GM23338 (cell line): ENCODE measurements at regions not wholly inside any gene's neighbourhood (a gene's known extent, or its start where the extent isn't known, plus 50 kb on each side); places are given as distances from the start of the nearest gene placed in this dataset.

ENCODE experiments used
- CREB1 ChIP-seq: fragments of 250-450 bp; sonication (Bioruptor Pico); IDR thresholded peaks from 2 replicates; pipeline ENCODE4 v1.5.0; 2020; ENCODE audit warnings: low read depth, mild to moderate bottlenecking, moderate library complexity
- EZH2 ChIP-seq: fragments of 200-600 bp; sonication (generic); IDR thresholded peaks from one replicate; pipeline ENCODE4 v1.8.0; 2017; ENCODE audit warnings: antibody characterized with exemption, mild to moderate bottlenecking, low read depth; ENCODE audit not compliant: unreplicated experiment
- EZH2phosphoT487 ChIP-seq: fragments of 200-600 bp; sonication (generic); IDR thresholded peaks from one replicate; pipeline ENCODE4 v1.8.1; 2018; ENCODE audit warnings: antibody characterized with exemption; ENCODE audit not compliant: unreplicated experiment
- JUNB ChIP-seq: IDR thresholded peaks from one replicate; pipeline ENCODE4 v1.6.1; 2016; ENCODE audit warnings: antibody characterized with exemption; ENCODE audit not compliant: unreplicated experiment
- NANOG ChIP-seq: IDR thresholded peaks from 2 replicates; pipeline ENCODE4 v1.6.1; 2016; ENCODE audit warnings: antibody characterized with exemption, borderline replicate concordance
- POLR2AphosphoS5 ChIP-seq: IDR thresholded peaks from 2 replicates; pipeline ENCODE4 v1.6.1; 2016; ENCODE audit warnings: antibody characterized with exemption, low read depth
- REST ChIP-seq: IDR thresholded peaks from one replicate; pipeline ENCODE4 v1.6.1; 2018; ENCODE audit warnings: antibody characterized with exemption; ENCODE audit not compliant: unreplicated experiment
- STAT1 ChIP-seq: IDR thresholded peaks from one replicate; pipeline ENCODE4 v1.6.1; 2016; ENCODE audit warnings: antibody characterized with exemption; ENCODE audit not compliant: unreplicated experiment
- TF ChIP-seq, protein P1 (sequence below), 2 experiments: fragments of 200-600 bp in 1 of 2; sonication (generic) in 1 of 2; conservative IDR thresholded peaks; 2 replicates each; pipeline versions ENCODE4 v1.5.1 to v1.6.1; 2016 to 2017; ENCODE audit warnings: antibody characterized with exemption in 2 of 2, low read depth in 2 of 2, mild to moderate bottlenecking in 2 of 2, moderate library complexity in 1 of 2
- TF ChIP-seq, protein P2 (sequence below): IDR thresholded peaks from 2 replicates; pipeline ENCODE4 v1.6.1; 2016; ENCODE audit warnings: antibody characterized with exemption

DNA sequence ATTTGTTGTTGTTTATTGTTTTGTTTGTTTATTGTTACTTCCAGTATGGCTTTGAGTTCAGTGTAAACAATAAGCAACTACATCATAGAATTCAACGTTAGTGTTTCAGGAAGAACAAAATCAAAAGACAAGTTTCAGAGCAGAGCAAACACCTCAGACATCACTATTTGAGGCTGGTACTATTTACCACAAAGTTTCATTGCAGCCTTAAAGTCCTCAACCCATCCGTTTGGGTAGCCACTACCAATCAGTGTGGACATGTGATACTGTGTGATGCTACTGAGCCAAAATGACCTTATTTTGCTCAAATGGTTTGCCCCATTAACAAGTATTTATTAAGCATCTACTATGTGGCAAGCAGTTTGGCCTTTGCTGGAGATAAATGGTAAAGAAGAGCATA is 458.5 kb upstream of the PTGER4 start:
- TF ChIP-seq, protein P1, sequence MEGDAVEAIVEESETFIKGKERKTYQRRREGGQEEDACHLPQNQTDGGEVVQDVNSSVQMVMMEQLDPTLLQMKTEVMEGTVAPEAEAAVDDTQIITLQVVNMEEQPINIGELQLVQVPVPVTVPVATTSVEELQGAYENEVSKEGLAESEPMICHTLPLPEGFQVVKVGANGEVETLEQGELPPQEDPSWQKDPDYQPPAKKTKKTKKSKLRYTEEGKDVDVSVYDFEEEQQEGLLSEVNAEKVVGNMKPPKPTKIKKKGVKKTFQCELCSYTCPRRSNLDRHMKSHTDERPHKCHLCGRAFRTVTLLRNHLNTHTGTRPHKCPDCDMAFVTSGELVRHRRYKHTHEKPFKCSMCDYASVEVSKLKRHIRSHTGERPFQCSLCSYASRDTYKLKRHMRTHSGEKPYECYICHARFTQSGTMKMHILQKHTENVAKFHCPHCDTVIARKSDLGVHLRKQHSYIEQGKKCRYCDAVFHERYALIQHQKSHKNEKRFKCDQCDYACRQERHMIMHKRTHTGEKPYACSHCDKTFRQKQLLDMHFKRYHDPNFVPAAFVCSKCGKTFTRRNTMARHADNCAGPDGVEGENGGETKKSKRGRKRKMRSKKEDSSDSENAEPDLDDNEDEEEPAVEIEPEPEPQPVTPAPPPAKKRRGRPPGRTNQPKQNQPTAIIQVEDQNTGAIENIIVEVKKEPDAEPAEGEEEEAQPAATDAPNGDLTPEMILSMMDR (conservative IDR thresholded peaks at IDR 0.05; ENCODE audit: low read depth in 2 of 2) = no peak
- TF ChIP-seq EZH2 (no peak), EZH2phosphoT487 (no peak), POLR2AphosphoS5 (no peak), REST (no peak), JUNB (no peak), CREB1 (CRISPR knock-in tag) (no peak), NANOG (no peak), STAT1 (no peak)
- TF ChIP-seq, protein P2, sequence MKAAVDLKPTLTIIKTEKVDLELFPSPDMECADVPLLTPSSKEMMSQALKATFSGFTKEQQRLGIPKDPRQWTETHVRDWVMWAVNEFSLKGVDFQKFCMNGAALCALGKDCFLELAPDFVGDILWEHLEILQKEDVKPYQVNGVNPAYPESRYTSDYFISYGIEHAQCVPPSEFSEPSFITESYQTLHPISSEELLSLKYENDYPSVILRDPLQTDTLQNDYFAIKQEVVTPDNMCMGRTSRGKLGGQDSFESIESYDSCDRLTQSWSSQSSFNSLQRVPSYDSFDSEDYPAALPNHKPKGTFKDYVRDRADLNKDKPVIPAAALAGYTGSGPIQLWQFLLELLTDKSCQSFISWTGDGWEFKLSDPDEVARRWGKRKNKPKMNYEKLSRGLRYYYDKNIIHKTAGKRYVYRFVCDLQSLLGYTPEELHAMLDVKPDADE = no peak
